Peyer's patch (tissue), 4 donors: ENCODE measurements at regions not wholly inside any gene's neighbourhood (a gene's known extent, or its start where the extent isn't known, plus 50 kb on each side); places are given as distances from the start of the nearest gene placed in this dataset.

ENCODE experiments used
- DNase-seq, 3 donors: peaks; one replicate each; pipeline ENCODE4 v3.0.0-alpha.2; 2017 to 2019
- H3K27ac ChIP-seq, 4 donors: fragments of 200-600 bp; sonication (generic); one replicate each; pipeline ENCODE4 v1.5.1; 2016 to 2019
- H3K27me3 ChIP-seq, 2 donors: fragments of 200-600 bp; sonication (generic); one replicate each; pipeline ENCODE4 v1.5.1; 2019
- H3K36me3 ChIP-seq, 3 donors: fragments of 200-600 bp; sonication (generic); one replicate each; pipeline ENCODE4 v1.5.1; 2016 to 2019
- H3K4me1 ChIP-seq, 4 donors: fragments of 200-600 bp; sonication (generic); one replicate each; pipeline ENCODE4 v1.5.1; 2016 to 2019
- H3K4me3 ChIP-seq, 4 donors: fragments of 200-600 bp; sonication (generic); 1 replicate in 3 of 4; 2 replicates in 1 of 4; pipeline ENCODE4 v1.5.1; 2016 to 2019; ENCODE audit warnings: mild to moderate bottlenecking in 1 of 4
- H3K9me3 ChIP-seq, 4 donors: fragments of 200-600 bp; sonication (generic); one replicate each; pipeline ENCODE4 v1.5.1; 2016 to 2019; ENCODE audit warnings: mild to moderate bottlenecking in 1 of 4
- CTCF ChIP-seq, 6 experiments: fragments of 450-650 bp in 4 of 6; fragments of 200-600 bp in 2 of 6; sonication (generic) in 1 of 6; IDR thresholded peaks; one replicate each; pipeline ENCODE4 v1.5.1; 2017 to 2019; ENCODE audit warnings: antibody characterized with exemption in 6 of 6, mild to moderate bottlenecking in 3 of 6, moderate library complexity in 1 of 6
- POLR2A ChIP-seq, 2 donors: fragments of 450-650 bp; IDR thresholded peaks; one replicate each; pipeline ENCODE4 v1.5.1; 2017; ENCODE audit warnings: antibody characterized with exemption in 2 of 2, mild to moderate bottlenecking in 2 of 2, moderate library complexity in 2 of 2

- no peaks in the 10 kb centered on the region for H3K27me3 ChIP-seq
Measured at GRCh38 chr11:62073061-62073460, 50.8 kb upstream of the INCENP start.

GRCh38 chr11:62071408-62071807 lies 52.4 kb upstream of the INCENP start:
- H3K27me3 ChIP-seq = no peaks in the 10 kb centered on the region
- H3K4me3 ChIP-seq = no peak overlapping the region
- H3K27ac ChIP-seq = no peak overlapping the region
- DNase-seq = no peak
- H3K4me1 ChIP-seq = no peaks in the 10 kb centered on the region
- no peaks in the 10 kb centered on the region for H3K36me3 ChIP-seq
- H3K9me3 ChIP-seq = no peaks in the 10 kb centered on the region
- TF ChIP-seq POLR2A (IDR thresholded peaks at IDR 0.05) (no peak), CTCF (IDR thresholded peaks at IDR 0.05) (no peak)

More at GRCh38 chr11:62073061-62073460, 50.8 kb upstream of the INCENP start:
- no peak for DNase-seq
- no peak overlapping the region for H3K4me3 ChIP-seq
- no peaks in the 10 kb centered on the region for H3K36me3 ChIP-seq
- TF ChIP-seq CTCF (IDR thresholded peaks at IDR 0.05) (no peak), POLR2A (IDR thresholded peaks at IDR 0.05) (no peak)
- no peaks in the 10 kb centered on the region for H3K4me1 ChIP-seq
- no peak overlapping the region for H3K27ac ChIP-seq
- no peaks in the 10 kb centered on the region for H3K9me3 ChIP-seq

DNA sequence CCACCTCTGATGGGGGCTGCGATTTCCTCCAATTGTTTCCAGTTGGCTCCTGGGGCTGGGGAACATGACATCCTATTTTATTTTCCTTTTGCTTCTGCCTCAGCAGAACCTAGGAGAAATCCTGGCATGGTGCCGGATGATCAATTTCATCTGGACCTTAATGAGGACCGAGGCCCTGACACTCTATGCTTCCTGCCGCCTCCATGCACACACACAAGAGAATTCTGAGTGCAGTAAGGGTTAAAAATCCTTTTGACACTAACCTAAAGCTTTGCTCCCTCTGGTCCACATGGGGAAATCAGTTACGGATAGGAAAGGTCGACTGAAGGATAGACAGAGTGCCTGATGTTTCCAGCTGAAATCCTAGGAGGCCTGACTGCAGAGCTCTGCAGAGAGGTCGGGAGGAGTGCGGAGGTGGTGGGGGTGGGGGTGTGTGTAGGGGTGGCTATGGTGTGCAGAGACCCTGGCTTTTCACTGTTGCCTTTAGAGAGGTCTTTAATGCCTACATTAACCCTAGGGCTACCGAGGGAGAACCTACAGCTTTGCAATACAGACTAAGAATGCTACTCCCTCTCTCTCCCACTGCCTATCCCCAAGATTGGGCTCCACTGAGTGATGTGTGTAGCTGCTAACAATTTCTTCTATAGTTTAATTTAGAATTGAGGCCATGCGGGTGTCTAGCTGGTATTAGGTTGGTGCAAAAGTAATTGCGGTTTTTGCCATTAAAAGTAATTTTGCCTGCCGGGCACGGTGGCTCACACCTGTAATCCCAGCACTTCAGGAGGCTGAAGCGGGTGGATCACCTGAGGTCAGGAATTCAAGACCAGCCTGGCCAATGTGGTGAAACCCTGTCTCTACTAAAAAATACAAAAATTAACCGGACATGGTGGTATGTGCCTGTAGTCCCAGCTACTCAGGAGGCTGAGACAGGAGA lies 53.6 kb upstream of the INCENP start:
- H3K4me3 ChIP-seq = no peak overlapping the region
- H3K27ac ChIP-seq = no peak overlapping the region
- H3K27me3 ChIP-seq = no peaks in the 10 kb centered on the region
- H3K36me3 ChIP-seq = no peaks in the 10 kb centered on the region
- no peak for DNase-seq
- no peaks in the 10 kb centered on the region for H3K4me1 ChIP-seq
- TF ChIP-seq POLR2A (IDR thresholded peaks at IDR 0.05) (no peak), CTCF (IDR thresholded peaks at IDR 0.05) (no peak)
- no peaks in the 10 kb centered on the region for H3K9me3 ChIP-seq

- Histone ChIP-seq H3K9me3 (no peaks in the 10 kb centered on the region), H3K4me3 (no peak overlapping the region), H3K27ac (no peak overlapping the region), H3K36me3 (no peaks in the 10 kb centered on the region), H3K27me3 (no peaks in the 10 kb centered on the region), H3K4me1 (no peaks in the 10 kb centered on the region)
- no peak for TF ChIP-seq CTCF (IDR thresholded peaks at IDR 0.05)
- no peak for TF ChIP-seq POLR2A (IDR thresholded peaks at IDR 0.05)
- no peak for DNase-seq
Measured at GRCh38 chr11:62069374-62069773, 54.4 kb upstream of the INCENP start.

DNA sequence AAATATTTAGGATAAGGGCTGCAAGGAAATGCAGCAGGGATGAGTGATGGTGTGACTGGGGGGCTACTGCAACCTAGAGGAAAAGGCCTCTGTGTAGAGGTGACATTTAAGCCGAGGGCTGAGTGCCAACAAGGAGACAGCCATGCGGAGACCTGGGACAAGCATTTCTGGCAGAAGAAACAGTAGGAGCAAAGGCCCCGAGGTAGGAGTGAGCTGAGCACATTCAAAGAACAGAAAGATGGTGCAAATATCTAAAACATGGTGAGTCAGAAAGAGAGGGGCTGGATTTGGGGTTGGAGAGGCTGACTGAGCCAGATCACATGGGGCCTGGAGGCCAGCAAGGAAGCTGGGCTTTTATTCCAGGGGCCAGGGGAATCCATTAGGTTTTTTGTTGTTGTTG lies 55.1 kb upstream of the INCENP start:
- H3K27ac ChIP-seq = no peak overlapping the region
- DNase-seq = no peak
- no peak for TF ChIP-seq POLR2A (IDR thresholded peaks at IDR 0.05)
- TF ChIP-seq CTCF (IDR thresholded peaks at IDR 0.05) = no peak
- no peaks in the 10 kb centered on the region for H3K4me1 ChIP-seq
- no peaks in the 10 kb centered on the region for H3K27me3 ChIP-seq
- no peaks in the 10 kb centered on the region for H3K9me3 ChIP-seq
- no peaks in the 10 kb centered on the region for H3K36me3 ChIP-seq
- H3K4me3 ChIP-seq = no peak overlapping the region
